ENCODE measurements at regions not wholly inside any gene's neighbourhood (a gene's known extent, or its start where the extent isn't known, plus 50 kb on each side); places are given as distances from the start of the nearest gene placed in this dataset.

GRCh38 chr11:92342886-92343285, 118.3 kb downstream of the FAT3 start:
- Histone ChIP-seq H3F3A (ENCODE audit: low read length, unreplicated experiment) (no peaks in the 10 kb centered on the region), H2AFZ (ENCODE audit: low read length) (no peak overlapping the region), H3K4me1 (ENCODE audit: insufficient read depth, low read length) (no peaks in the 10 kb centered on the region), H3K9me2 (replicated peaks; ENCODE audit: low read length) (no peaks in the 10 kb centered on the region), H3K27ac (ENCODE audit: low read length) (no peak overlapping the region), H3K79me2 (ENCODE audit: low read length) (no peaks in the 10 kb centered on the region), H3K9ac (ENCODE audit: low read length) (no peak overlapping the region), H3K27me3 (ENCODE audit: low read length) (no peaks in the 10 kb centered on the region), H4K20me1 (ENCODE audit: low read length) (no peaks in the 10 kb centered on the region), H3K4me2 (ENCODE audit: low read length) (no peak overlapping the region), H3K36me3 (ENCODE audit: low read depth, low read length) (no peaks in the 10 kb centered on the region), H3K4me3 (ENCODE audit: low read length) (no peak overlapping the region), H3K9me3 (ENCODE audit: low read length) (no peaks in the 10 kb centered on the region)
- DNase-seq (peak; percentile 23), ATAC-seq (no peak)
- CTCF ChIA-PET: no interaction called here
- intact Hi-C loops (cut with micrococcal nuclease): no loop called here
- TF ChIP-seq EZH2 (IDR thresholded peaks at IDR 0.05; ENCODE audit: low read length, unreplicated experiment) (no peak), EZH2phosphoT487 (IDR thresholded peaks at IDR 0.05; ENCODE audit: borderline replicate concordance, low read length) (no peak), CTCF (conservative IDR thresholded peaks at IDR 0.05; ENCODE audit: low read depth, low read length) (peak; percentile 32; the same call in 1 of the 2 replicates)
- POLR2A ChIA-PET (ENCODE audit: unreplicated experiment): no interaction called here
- BruUV-seq (replicated peaks): no TSS peak

- Histone ChIP-seq H3F3A (ENCODE audit: low read length, unreplicated experiment) (no peaks in the 10 kb centered on the region), H3K4me1 (ENCODE audit: insufficient read depth, low read length) (no peaks in the 10 kb centered on the region), H3K27me3 (ENCODE audit: low read length) (no peaks in the 10 kb centered on the region), H3K4me3 (ENCODE audit: low read length) (no peak overlapping the region), H4K20me1 (ENCODE audit: low read length) (no peaks in the 10 kb centered on the region), H3K9me2 (replicated peaks; ENCODE audit: low read length) (no peaks in the 10 kb centered on the region), H3K79me2 (ENCODE audit: low read length) (no peaks in the 10 kb centered on the region), H3K27ac (ENCODE audit: low read length) (no peak overlapping the region), H3K4me2 (ENCODE audit: low read length) (no peak overlapping the region), H3K36me3 (ENCODE audit: low read depth, low read length) (no peaks in the 10 kb centered on the region), H3K9me3 (ENCODE audit: low read length) (no peaks in the 10 kb centered on the region), H3K9ac (ENCODE audit: low read length) (no peak overlapping the region), H2AFZ (ENCODE audit: low read length) (no peak overlapping the region)
- ATAC-seq (no peak), DNase-seq (no peak)
- ChIA-PET POLR2A (ENCODE audit: unreplicated experiment) (no interaction called here), CTCF (no interaction called here)
- no TSS peak for BruUV-seq (replicated peaks)
- intact Hi-C loops (cut with micrococcal nuclease): no loop called here
- no peak for TF ChIP-seq EZH2 (IDR thresholded peaks at IDR 0.05; ENCODE audit: low read length, unreplicated experiment)
- TF ChIP-seq EZH2phosphoT487 (IDR thresholded peaks at IDR 0.05; ENCODE audit: borderline replicate concordance, low read length): no peak
- TF ChIP-seq CTCF (conservative IDR thresholded peaks at IDR 0.05; ENCODE audit: low read depth, low read length): no peak
Measured at GRCh38 chr11:92346220-92346619, 121.6 kb downstream of the FAT3 start.

GRCh38 chr11:92347454-92347853, 122.8 kb downstream of the FAT3 start:
- DNase-seq (no peak), ATAC-seq (no peak)
- ChIA-PET POLR2A (ENCODE audit: unreplicated experiment) (no interaction called here), CTCF (no interaction called here)
- no peak overlapping the region for H3K27ac ChIP-seq (ENCODE audit: low read length)
- no peaks in the 10 kb centered on the region for H3F3A ChIP-seq (ENCODE audit: low read length, unreplicated experiment)
- no peaks in the 10 kb centered on the region for H3K4me1 ChIP-seq (ENCODE audit: insufficient read depth, low read length)
- no peaks in the 10 kb centered on the region for H3K79me2 ChIP-seq (ENCODE audit: low read length)
- no peaks in the 10 kb centered on the region for H3K27me3 ChIP-seq (ENCODE audit: low read length)
- no peak overlapping the region for H3K9ac ChIP-seq (ENCODE audit: low read length)
- H3K9me3 ChIP-seq (ENCODE audit: low read length): no peaks in the 10 kb centered on the region
- no peaks in the 10 kb centered on the region for H3K36me3 ChIP-seq (ENCODE audit: low read depth, low read length)
- H3K9me2 ChIP-seq (replicated peaks; ENCODE audit: low read length): no peaks in the 10 kb centered on the region
- H3K4me2 ChIP-seq (ENCODE audit: low read length): no peak overlapping the region
- TF ChIP-seq CTCF (conservative IDR thresholded peaks at IDR 0.05; ENCODE audit: low read depth, low read length) (no peak), EZH2 (IDR thresholded peaks at IDR 0.05; ENCODE audit: low read length, unreplicated experiment) (no peak), EZH2phosphoT487 (IDR thresholded peaks at IDR 0.05; ENCODE audit: borderline replicate concordance, low read length) (no peak)
- no peaks in the 10 kb centered on the region for H4K20me1 ChIP-seq (ENCODE audit: low read length)
- no TSS peak for BruUV-seq (replicated peaks)
- H3K4me3 ChIP-seq (ENCODE audit: low read length): no peak overlapping the region
- intact Hi-C loops (cut with micrococcal nuclease): no loop called here
- H2AFZ ChIP-seq (ENCODE audit: low read length): no peak overlapping the region
